KMS-11 (cell line): ENCODE measurements at regions not wholly inside any gene's neighbourhood (a gene's known extent, or its start where the extent isn't known, plus 50 kb on each side); places are given as distances from the start of the nearest gene placed in this dataset.
"Not testable (repeated sequence)": the region's sequence is repeated elsewhere in the genome, so short reads cannot be mapped to it uniquely, and the experiment has no call there.

Experiments used
- H2AFZ ChIP-seq: fragments of 200-600 bp; sonication (generic); 2 replicates; pipeline ENCODE4 v1.6.1; 2016; ENCODE audit warnings: antibody characterized with exemption, mixed run types, low read depth
- H3K27ac ChIP-seq: fragments of 200-600 bp; sonication (generic); 2 replicates; pipeline ENCODE4 v1.6.1; 2016; ENCODE audit warnings: mild to moderate bottlenecking, mixed run types
- H3K27me3 ChIP-seq: fragments of 200-600 bp; sonication (generic); 2 replicates; pipeline ENCODE4 v1.6.1; 2017; ENCODE audit warnings: mild to moderate bottlenecking, low read depth, mixed run types, moderate library complexity; ENCODE audit not compliant: insufficient read depth
- H3K36me3 ChIP-seq: fragments of 200-600 bp; sonication (generic); 2 replicates; pipeline ENCODE4 v1.6.1; 2017; ENCODE audit warnings: mild to moderate bottlenecking, mixed run types; ENCODE audit not compliant: insufficient read depth
- H3K4me1 ChIP-seq: fragments of 200-600 bp; sonication (generic); 2 replicates; pipeline ENCODE4 v1.6.1; 2016; ENCODE audit warnings: mild to moderate bottlenecking, low read depth, mixed run types; ENCODE audit not compliant: poor library complexity, severe bottlenecking
- H3K4me2 ChIP-seq: fragments of 200-600 bp; sonication (generic); 2 replicates; pipeline ENCODE4 v1.7.0; 2016; ENCODE audit warnings: mild to moderate bottlenecking, mixed run types
- H3K4me3 ChIP-seq: fragments of 200-600 bp; sonication (generic); IDR thresholded peaks from 2 replicates; pipeline ENCODE4 v1.6.1; 2017; ENCODE audit warnings: low read depth, low read length, mixed read lengths; ENCODE audit not compliant: insufficient read depth
- H3K79me2 ChIP-seq: fragments of 200-600 bp; sonication (generic); 2 replicates; pipeline ENCODE4 v1.6.1; 2016; ENCODE audit warnings: low read depth, mixed run types; ENCODE audit not compliant: insufficient read depth
- H3K9ac ChIP-seq: fragments of 200-600 bp; sonication (generic); 2 replicates; pipeline ENCODE4 v1.6.1; 2016; ENCODE audit warnings: mild to moderate bottlenecking, mixed run types
- H4K20me1 ChIP-seq: fragments of 200-600 bp; sonication (generic); 2 replicates; pipeline ENCODE4 v1.6.1; 2016; ENCODE audit warnings: mild to moderate bottlenecking, mixed run types; ENCODE audit not compliant: insufficient read depth
- CTCF ChIP-seq: fragments of 200-600 bp; sonication (generic); conservative IDR thresholded peaks from 2 replicates; pipeline ENCODE4 v1.6.1; 2017; ENCODE audit warnings: low read depth, mild to moderate bottlenecking, antibody characterized with exemption, low read length, moderate library complexity, mixed read lengths

DNA sequence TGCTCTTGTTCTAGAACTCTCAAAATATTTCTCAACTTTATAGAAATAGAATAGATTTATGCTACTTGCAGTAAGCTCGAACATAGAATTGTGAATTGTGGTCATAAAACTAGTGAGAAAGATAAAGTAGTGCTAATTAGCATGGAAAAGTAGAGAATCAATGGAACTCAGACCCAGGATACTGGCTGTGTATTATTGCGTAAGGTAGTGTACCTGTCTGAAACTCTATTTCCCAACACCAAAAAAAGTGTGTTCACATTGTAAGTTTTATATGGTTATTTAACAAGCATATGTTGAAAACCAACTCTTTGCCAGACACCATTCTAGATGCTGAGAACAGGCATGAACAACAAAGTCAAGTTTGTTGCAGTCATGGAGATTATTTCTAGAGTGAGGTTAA lies 720.5 kb upstream of the ATXN7L3B start:
- H2AFZ ChIP-seq: no peak overlapping the region

GRCh38 chr12:73833746-73834145 lies 703.9 kb upstream of the ATXN7L3B start:
- Histone ChIP-seq H3K27me3 (no peaks in the 10 kb centered on the region), H3K4me1 (no peaks in the 10 kb centered on the region), H4K20me1 (no peaks in the 10 kb centered on the region), H2AFZ (no peak overlapping the region), H3K4me3 (no peak overlapping the region), H3K36me3 (no peaks in the 10 kb centered on the region), H3K27ac (no peak overlapping the region), H3K9ac (no peak overlapping the region), H3K4me2 (no peak overlapping the region), H3K79me2 (no peaks in the 10 kb centered on the region)
- no peak for TF ChIP-seq CTCF

More for the DNA sequence above, 720.5 kb upstream of the ATXN7L3B start:
- Histone ChIP-seq H3K27me3 (no peaks in the 10 kb centered on the region), H3K27ac (no peak overlapping the region), H3K36me3 (no peaks in the 10 kb centered on the region), H3K9ac (no peak overlapping the region), H3K4me2 (no peak overlapping the region), H4K20me1 (no peaks in the 10 kb centered on the region), H3K79me2 (no peaks in the 10 kb centered on the region), H3K4me1 (no peaks in the 10 kb centered on the region), H3K4me3 (no peak overlapping the region)
- TF ChIP-seq CTCF: no peak

- H3K9ac ChIP-seq: no peak overlapping the region
- no peak overlapping the region for H3K4me3 ChIP-seq
- no peak overlapping the region for H3K4me2 ChIP-seq
- H3K36me3 ChIP-seq: no peaks in the 10 kb centered on the region
- H3K4me1 ChIP-seq: no peaks in the 10 kb centered on the region
- H3K79me2 ChIP-seq: no peaks in the 10 kb centered on the region
- H2AFZ ChIP-seq: no peak overlapping the region
- H4K20me1 ChIP-seq: no peaks in the 10 kb centered on the region
- H3K27me3 ChIP-seq: no peaks in the 10 kb centered on the region
- no peak for TF ChIP-seq CTCF
- H3K27ac ChIP-seq: no peak overlapping the region
These were observed 695.7 kb upstream of the ATXN7L3B start for GRCh38 chr12:73841963-73842362.

DNA sequence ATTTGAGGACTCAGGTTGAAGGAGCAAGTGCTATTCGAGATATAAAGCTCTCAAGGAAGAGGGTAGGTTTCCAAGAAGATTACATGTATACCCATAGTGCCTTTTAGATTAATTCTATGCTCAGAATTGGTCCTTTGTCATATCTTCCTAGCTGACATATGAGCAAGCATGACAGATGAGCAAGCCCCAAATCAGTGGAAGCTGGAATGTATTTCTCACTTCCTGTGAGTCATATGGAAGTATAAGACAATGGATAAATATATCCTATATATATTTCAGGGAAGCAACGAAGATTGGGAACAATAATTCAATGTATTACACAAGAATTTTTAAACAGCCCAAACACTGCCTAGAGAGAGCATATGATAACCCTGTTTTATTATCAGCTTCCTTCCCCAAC lies 674.1 kb upstream of the ATXN7L3B start:
- Histone ChIP-seq H3K9ac (no peak overlapping the region), H4K20me1 (no peaks in the 10 kb centered on the region), H3K27me3 (no peaks in the 10 kb centered on the region), H3K27ac (no peak overlapping the region), H3K79me2 (no peaks in the 10 kb centered on the region), H2AFZ (no peak overlapping the region), H3K36me3 (no peaks in the 10 kb centered on the region), H3K4me2 (no peak overlapping the region), H3K4me1 (no peaks in the 10 kb centered on the region), H3K4me3 (no peak overlapping the region)
- TF ChIP-seq CTCF: no peak

DNA sequence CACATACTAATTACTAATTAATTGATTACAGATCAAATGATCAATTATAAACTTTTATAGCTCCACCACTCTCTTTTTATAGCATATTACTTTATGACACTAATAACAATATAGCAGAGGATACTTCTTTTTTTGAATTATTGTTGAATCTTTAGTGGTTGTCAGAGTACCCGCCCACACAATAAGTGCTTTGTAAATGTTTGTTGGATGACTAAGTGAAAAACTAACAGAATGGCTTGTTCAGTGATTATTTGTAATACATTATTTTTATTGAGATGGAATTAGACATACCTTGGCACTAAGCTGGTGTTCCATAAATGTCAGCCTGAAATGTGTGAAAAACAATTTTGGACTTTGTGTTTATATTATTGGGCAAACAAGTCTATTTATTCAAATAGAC lies 670.5 kb upstream of the ATXN7L3B start:
- Histone ChIP-seq H2AFZ (no peak overlapping the region), H3K4me2 (no peak overlapping the region)
- no peak for TF ChIP-seq CTCF

GRCh38 chr12:73877291-73877690 lies 660.3 kb upstream of the ATXN7L3B start:
- H3K27ac ChIP-seq, H2AFZ ChIP-seq, H3K79me2 ChIP-seq, H3K4me1 ChIP-seq, H3K9ac ChIP-seq, H4K20me1 ChIP-seq, H3K36me3 ChIP-seq, H3K4me3 ChIP-seq, H3K27me3 ChIP-seq, H3K4me2 ChIP-seq: not testable (repeated sequence)

More for the DNA sequence above, 670.5 kb upstream of the ATXN7L3B start:
- no peaks in the 10 kb centered on the region for H3K79me2 ChIP-seq
- no peak overlapping the region for H3K4me3 ChIP-seq
- H3K27ac ChIP-seq: no peak overlapping the region
- no peaks in the 10 kb centered on the region for H3K27me3 ChIP-seq
- no peak overlapping the region for H3K9ac ChIP-seq
- H3K36me3 ChIP-seq: no peaks in the 10 kb centered on the region
- no peaks in the 10 kb centered on the region for H4K20me1 ChIP-seq
- no peaks in the 10 kb centered on the region for H3K4me1 ChIP-seq
